ENCODE measurements at regions not wholly inside any gene's neighbourhood (a gene's known extent, or its start where the extent isn't known, plus 50 kb on each side); places are given as distances from the start of the nearest gene placed in this dataset.
"Not testable (repeated sequence)": the region's sequence is repeated elsewhere in the genome, so short reads cannot be mapped to it uniquely, and the experiment has no call there.

DNA sequence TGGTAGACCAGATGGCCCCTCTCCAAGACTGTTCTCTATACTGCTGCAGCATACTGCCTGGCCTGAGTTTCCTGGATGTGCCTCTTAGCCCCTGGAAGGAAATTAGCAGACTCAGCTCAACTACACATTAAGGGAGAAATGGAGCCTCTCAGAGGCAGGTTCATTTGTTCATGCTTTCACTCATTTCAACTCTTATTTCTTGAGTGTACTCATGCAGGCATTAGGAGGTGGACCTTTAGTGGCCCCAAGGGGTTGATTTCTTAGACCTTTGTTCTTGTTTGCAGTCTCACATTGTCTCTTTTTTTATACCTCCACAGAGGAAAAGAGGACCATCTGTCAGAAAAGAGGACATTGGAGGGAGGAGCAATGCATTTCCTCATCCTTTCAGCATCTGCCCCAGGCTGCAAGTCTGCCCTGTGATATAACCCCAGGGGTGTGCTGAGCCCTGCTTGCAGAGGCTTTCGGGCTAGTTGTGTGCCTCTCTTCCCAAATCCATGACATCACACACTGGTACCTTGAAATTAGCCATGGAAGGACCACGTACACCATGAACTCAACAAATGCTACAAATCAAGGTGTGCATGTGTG lies 456.2 kb downstream of the CD83 start:
- DNase-seq, result no peak

DNA sequence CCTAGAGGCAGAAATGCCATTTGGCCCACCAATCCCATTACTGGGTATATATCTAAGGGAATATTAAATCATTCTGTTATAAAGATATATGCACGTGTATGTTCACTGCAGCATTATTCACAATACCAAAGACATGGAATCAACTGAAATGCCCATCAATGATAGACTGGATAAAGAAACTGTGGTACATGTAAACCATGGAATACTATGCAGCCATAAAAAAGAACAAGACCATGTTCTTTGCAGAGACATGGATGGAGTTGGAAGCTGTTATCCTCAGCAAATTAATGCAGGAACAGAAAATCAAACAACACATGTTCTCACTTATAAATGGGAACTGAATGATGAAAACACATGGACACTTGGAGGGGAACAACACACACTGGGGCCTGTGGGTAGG lies 458.4 kb downstream of the CD83 start:
- no peak for DNase-seq

DNA sequence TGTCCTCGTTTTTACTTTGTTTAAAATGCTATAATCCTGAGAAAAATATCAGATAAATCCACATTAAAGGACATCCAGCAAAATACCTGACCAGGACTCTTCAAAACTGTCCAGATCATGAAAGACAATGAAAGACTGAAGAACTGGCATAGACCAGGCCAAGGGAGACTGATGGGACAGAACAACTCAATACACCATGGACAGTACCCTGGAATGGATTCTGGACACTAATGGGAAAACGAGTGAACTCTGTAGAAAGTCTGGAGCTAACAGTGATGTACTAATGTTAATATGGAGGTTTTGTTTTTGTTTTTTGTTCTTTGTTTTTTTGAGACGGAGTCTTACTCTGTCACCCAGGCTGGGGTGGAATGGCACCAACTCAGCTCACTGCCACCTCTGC lies 461.4 kb downstream of the CD83 start:
- DNase-seq, result no peak

DNA sequence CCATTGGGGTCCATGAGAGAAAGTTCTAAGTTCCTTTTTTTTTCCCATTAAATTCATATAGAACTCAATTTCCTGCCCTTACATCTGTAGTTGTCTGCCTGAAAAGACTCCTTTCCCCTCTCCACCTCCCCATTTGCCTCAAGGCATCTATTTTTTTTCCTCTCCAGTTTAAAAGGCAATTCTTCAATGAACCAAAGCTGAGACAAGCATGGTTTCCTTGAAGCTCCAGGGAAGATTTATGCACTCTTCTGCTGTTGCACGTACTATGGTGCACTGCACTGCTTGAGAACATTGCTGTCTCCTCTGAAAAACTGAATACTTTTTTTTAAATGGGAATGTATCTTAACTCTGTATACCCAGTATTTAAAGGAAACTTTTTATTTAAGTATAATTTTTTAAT lies 465.2 kb downstream of the CD83 start:
- DNase-seq, result no peak

DNA sequence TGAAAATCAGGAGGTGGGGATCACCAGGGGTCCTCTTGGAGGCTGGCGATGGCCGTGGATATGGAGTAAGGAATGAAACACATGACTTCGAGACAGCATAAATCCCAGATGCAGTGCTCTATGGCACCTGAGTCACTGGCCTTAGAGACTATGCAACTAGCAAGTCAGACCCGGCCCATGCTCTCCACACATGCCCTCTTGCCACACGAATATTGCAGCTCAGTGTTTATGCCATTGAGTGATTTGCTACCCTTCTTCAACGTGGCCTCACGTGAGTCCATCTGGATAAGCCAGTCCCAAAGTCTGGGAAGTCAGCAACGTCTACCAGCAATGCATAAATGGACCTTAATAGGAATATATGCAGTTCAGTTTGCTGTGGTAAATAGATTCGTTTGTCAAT lies 466.3 kb downstream of the CD83 start:
- DNase-seq, result no peak

DNA sequence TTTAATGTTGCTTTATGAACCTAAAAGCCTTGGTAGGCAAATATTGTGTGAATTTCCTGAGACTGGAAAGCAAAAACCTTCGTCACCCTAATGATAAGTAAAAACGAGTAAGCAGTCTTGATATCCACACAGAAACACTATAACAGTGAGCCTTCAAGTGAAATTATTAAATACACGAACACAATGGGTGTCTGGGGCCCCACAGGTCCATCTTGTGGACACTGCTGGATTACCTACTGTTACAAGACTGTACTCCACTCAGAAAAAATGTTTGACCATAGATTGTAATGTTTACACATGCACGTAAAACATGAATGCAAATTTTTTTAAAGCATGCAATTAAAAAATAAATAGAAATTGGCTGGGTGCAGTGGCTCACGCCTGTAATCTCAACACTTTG lies 466.9 kb downstream of the CD83 start:
- DNase-seq, result no peak

DNA sequence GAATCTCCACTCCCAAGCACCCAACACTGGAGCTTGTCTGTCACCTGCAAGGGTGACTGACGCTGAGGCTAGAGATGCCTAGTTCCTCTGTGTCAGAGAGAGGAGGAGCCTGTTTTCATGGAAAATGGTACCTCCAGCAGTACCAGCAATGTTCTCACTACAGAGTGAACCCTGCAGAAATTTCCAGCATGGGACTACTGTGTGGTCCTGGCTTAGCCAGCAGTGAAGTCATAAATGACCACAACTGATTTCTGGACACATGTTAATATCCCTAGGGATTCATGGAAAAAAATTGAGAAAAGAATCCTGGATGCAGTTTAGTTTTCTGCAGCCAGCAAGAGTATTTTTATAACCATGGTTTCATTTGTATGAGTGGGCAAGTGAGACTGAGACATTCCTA lies 468.1 kb downstream of the CD83 start:
- DNase-seq, result no peak

DNA sequence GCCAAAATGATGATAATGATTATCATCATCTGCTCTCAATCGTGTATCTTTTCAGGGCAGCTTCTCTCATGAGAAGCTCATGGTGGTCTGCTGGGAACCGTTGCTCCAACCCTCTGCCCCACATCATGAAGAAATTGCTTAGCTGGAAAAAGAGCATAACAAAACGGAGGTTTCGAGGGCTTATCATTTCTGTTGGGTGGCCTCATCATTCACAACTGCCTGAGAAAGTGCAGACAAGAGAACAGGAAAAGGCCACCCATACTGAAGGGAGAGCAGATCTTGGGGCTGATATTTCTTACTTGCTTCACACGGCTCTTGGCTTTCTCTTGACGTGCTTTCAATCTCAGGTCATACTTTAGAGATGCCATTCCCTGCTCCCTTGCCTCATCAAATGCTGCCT lies 471.6 kb downstream of the CD83 start:
- DNase-seq, result no peak

DNA sequence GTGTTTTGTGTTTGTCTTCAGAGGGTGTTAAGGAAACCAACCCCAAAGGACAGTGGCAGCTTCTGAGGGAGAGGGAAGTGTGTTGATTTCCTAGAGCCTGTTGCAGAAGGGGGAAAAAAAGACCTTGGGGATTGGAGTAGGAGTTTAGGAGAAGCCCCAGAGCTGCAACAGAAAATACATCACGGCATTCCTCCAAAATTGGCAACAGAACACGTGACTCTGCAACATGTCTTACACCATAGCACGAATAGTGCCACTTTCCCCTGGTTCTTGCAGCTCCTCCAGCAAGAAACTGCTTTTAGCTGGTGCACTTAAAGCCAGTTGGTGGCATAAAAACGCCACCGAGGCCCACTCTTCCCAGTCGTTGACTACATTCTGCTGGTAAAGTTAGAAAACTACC lies 473.0 kb downstream of the CD83 start:
- DNase-seq, result no peak

DNA sequence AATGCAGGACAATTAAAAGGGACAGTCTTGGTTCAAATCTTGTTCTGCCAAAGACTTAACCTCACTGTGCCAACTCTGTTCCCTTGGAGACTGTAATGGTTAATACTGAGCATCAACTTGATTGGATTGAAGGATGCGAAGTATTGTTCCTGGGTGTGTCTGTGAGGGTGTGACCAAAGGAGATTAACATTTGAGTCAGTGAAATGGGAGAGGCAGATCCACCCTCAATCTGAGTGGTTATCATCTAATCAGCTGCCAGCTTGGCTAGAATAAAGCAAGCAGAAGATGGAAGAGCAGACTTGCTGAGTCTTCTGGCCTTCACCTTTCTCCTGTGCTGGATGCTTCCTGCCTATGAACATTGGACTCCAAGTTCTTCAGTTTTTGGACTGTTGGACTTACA lies 474.4 kb downstream of the CD83 start:
- DNase-seq, result no peak

DNA sequence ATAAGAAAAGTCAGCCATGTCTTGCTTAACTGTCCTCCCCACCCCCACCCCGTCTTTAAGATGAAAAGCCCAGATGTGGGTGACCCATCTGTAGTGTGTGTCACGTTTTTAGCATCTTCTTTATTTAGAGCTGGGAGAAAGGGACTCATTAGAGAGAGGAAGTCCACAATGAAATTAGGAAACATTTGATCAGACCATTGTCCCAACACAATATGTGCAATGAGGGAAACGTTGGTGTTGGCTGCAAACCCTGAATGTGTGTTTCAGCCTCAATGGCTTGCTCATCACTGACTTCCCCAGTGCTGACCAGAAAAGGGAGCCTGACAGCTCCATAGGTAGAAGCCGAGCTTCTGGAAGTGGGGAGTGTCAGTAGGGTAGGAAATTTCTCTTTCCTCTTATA lies 475.7 kb downstream of the CD83 start:
- DNase-seq, result no peak

DNA sequence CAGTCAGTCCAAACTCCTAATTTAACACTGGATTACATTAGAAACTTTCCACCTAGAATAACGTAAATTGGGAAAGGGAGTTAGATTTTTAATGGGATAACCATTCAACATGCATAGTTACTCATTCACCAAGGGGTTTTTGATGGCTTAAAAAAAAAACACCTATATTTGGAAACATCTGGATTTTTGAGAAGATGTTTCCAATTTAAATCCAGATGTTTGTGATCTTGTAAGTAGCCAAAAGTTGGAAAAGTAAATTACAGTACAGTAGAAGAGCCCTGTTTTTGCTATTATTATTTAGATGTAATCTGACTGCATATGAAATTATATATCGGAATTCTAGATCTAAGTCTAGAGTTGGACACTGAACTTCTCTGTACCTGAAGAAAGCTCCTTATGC lies 478.2 kb downstream of the CD83 start:
- no peak for DNase-seq

DNA sequence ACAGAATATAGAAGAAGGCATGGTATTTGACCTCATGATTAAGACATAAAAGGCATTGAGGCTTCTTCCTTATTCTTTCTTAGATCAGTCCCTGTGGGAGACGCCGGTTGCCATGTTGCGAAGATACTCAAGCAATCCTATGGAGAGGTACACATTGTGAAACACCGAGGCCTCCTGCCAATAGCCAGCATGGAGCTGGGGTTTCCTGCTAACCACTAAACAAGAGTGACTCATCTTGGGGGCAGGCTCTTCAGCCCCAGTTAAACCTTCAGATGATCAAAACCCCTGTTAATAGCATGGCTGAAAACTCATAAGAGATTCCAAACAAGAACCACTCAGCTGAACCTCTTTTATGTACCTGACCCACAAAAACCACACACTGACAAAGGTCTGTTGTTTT lies 478.8 kb downstream of the CD83 start:
- no peak for DNase-seq

DNA sequence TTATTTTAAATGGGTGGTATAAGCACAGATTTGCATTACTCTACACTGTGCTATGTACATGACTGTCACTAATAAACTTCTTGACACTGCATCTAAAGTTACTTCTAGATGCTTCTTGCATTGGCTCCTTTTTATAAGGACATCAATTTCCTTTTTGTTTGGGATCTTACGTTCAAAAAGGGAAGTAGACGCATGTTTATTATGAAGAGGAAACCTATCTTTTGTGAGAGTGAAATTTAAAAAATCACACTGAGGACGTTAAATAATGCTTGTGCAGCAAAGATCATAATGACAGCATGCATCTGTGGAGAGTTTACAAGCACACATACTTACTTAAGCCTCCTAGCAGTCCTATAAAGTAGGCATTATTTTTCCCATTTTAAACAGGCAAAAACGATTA lies 479.5 kb downstream of the CD83 start:
- no peak for DNase-seq

DNA sequence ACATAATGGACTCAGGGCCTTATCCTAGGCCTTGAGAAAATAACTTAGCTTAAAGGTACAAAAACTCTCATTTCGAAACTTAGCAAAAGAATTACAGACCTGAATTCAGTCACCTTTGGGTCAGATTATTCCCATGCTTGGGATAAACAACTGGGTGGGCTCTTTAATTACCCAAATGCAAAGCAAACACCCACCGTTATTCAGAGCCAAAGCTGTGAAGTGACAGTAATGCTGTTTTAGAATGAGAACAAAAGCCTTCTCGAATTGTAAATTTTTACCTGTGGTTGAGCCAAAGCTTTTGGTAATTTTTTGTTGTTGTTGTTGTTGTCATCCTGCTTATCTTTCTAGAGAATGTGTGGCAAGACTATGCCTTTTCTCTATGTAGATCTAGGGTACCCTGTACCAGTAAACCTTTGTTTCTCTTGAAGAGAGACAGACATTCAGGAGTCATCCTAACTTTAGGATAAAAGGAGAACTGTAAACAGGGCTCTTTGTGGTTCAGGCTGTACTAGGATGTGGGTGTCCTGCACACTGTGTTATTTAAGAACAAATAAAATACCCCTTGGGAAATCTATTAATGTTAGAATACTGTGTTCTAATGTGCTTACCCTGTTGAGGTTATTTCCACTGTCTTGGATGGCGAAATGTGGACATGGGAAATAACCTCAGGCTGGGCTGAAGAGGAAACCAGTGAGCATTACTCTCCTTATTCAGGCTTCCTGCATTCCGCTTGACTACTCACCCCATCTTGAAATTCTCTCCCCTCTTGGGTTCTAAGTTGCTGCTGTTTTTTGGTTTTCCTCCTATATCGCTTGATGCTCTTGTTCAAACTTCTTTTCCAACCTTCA lies 480.7 kb downstream of the CD83 start:
- DNase-seq, result no peak

DNA sequence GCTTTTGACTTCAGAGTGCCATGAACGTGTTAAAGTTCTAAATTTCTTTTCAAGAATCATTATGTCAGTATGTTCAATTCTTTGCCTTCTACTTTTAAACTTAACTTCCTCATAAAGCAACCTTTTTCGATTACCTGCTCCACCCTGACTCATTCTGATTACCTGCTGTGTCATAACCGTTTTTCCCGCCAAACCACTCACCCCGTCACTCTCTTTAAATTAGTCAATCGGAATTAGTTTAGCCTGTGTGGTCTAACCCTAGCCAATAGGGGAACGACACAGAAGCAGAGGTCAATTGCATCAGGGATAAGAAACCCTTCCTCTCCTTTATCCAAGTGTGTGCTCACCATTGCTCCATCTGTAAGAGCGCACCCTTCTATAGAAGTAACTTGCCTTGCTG lies 482.7 kb downstream of the CD83 start:
- not testable (repeated sequence) for DNase-seq

DNA sequence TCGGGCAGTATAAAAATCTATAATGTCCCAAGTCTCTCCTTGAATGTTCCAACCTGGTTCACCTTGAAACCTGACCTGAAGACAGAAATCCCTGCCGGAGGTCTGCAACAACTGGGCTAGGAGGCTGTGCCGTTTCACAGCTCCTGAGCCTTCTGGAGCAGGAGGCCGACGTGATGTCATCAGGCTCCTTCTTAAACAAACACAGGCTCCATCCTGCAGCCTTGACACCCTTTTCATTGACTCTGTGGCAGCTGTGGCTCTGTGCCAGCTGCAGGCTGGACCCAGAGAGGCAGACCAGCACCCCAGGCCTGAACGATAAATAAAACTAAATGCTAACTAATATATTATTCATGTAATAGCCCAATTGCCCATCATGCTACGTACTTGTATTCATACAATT lies 483.9 kb downstream of the CD83 start:
- no peak for DNase-seq

DNA sequence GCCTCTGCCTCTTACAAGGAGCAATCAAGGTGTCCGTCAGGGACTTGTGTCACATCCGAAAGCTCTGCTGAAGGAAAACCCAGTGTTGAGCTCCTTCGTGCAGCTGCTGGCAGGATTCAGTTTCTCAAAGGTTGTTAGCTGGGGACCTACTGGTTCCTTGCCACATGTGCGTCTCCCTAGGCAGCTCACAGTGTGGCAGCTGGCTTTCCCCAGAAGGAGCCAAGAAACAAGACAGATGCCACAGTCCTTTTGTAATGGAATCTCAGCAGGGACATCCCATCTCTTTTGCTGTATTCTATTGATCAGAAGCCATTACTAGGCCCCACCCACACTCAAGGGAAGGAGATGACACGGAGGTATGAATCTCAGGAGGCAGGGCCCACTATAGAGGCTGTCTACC lies 488.8 kb downstream of the CD83 start:
- no peak for DNase-seq

DNA sequence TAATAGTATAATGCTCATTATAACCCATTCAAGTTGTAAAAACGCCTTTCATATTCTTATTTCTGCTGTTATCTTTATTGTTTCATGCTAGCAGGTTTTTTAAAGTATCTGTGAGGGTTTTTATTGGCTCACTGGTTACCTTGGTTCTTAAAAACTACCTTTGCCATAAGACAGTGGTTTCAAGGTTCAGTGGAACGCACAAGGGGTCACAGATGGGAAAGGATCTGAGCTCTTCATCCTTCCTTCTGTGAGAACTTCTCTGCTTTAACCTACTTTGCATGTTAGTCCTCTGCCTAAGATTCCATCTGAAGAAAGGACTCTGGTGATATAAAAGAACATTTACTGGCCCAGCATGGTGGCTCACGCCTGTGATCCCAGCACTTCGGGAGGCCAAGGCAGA lies 492.6 kb downstream of the CD83 start:
- no peak for DNase-seq

DNA sequence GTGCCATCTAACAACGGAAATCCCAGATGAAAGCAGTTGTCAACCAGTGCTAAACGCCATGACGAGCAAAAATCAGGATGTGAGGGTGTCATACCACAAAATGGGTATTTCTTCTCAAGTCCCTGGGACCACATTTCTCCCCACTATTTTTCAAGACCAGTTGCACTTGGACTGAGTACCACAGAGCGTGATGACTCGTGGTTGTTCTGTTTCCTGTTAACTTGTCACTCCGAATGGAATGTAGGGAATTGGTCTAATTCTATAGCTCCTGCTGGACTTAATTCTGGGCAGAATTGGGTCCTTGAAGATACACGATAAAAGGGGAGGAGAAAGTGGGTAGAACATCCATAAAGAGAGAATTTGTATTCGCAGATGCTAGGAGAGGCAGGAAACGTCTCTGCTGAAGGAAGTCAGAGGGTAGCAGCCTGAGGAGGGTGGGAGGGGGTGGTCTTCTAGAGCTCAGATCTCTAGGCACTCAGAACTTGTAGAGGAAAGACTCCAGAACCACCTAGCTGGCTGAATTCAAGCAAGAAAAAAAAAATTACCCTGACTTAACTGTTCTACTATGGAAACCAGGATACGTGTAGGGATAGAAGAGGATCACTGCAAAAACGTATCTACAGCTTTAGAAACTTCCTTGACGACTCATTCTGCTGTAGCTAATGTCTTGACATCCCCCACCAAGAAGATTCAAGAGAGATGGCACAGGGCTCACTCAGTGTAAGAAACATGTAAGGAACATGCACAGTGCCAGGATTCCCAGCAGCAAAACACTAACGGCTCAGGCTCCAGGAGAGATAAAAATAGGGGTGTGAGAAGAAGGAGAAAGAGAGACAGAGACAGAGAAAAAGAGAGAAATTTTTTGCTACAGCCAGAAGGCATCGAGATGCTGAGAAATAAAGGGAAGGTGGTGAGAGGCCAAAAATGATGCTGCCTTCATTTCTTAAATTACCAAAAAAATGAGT lies 494.7 kb downstream of the CD83 start:
- no peak for DNase-seq

DNA sequence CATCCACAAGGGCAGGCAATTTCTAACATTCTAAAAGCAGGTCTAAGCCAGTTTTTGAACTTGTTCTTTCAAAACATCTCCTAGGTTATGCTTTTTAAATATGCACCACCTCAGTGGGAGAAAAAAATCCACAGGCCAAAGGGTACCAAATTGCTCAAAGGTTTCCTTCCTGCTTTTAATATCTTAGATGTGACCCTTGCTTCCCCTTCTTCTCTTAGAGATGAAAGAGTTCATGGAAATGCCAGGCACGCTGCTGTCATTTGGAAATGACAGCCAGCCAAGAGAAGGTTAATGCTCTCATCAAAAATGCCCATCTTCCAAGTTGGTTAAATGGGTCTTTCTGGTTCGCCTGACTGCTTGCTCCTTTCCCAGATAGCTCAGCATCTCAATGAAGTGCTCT lies 497.1 kb downstream of the CD83 start:
- DNase-seq, result no peak

DNA sequence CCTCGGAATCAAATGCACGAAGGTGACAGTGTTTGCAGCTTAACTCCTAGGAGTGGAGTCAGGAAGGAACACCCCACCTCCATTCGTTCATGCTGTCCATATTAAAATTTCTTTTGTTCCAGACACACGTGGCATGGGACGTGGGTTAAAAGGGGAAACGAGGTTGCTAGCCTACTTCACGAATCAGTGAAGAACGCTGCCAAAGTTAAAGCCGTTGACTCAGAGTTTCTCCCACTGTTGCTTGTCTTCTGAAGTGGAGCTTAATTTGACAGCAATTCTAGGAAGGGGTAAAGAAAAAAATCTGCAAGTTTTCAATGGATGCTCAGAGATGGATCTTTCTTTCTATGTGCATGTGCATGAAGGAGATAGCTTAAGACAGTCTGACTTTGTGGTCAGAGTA lies 499.1 kb downstream of the CD83 start:
- DNase-seq, result no peak

DNA sequence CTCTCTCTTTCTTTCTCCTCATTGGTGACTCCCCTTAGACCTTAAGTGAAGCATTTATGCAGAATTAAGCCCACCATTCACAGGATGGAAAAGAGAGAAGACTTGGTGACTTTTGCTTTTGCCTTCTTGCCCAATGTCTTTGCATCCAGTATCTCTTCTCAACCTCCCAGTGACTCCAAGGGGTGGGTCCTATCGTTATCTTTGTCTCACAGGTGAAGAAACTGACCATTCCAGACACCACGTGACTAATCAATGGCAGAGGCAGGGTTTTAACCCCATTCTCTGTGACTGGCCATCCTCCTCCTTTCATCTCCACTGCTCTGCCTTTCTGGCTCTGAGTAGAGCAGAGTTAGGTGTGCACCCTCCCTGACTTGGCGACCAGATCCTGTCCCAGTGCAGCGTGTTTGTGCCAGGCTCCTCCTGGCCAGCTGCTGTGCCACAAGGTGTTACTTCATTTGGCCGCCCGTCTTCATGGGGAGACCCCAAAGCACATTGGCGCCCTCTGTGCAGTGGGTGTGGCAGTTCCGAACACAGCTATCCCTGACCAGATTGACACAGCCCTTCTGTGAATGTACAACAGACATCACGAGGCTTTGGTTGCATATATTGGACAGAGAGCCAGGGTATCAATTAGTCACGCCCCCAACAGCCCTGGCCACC lies 501.3 kb downstream of the CD83 start:
- DNase-seq, result no peak
